DOHH2 (cell line): ENCODE measurements at regions not wholly inside any gene's neighbourhood (a gene's known extent, or its start where the extent isn't known, plus 50 kb on each side); places are given as distances from the start of the nearest gene placed in this dataset.

Experiments used
- H3F3A ChIP-seq: fragments of 200-600 bp; sonication (generic), shearing (Covaris generic); 2 replicates; pipeline ENCODE4 v1.6.0; 2016; ENCODE audit warnings: antibody characterized with exemption, mild to moderate bottlenecking; ENCODE audit not compliant: control insufficient read depth, insufficient read depth
- H3K27ac ChIP-seq: fragments of 200-600 bp; sonication (generic); 2 replicates; pipeline ENCODE4 v1.5.1; 2014; ENCODE audit warnings: low read depth, mild to moderate bottlenecking, low read length, moderate library complexity
- H3K27me3 ChIP-seq: fragments of 200-600 bp; sonication (generic); 2 replicates; pipeline ENCODE4 v1.6.1; 2014; ENCODE audit warnings: mild to moderate bottlenecking, low read length, mixed read lengths; ENCODE audit not compliant: control insufficient read depth
- H3K36me3 ChIP-seq: fragments of 200-600 bp; sonication (generic); 2 replicates; pipeline ENCODE4 v1.6.1; 2014; ENCODE audit warnings: mild to moderate bottlenecking, low read length, moderate library complexity, mixed read lengths; ENCODE audit not compliant: control insufficient read depth
- H3K4me1 ChIP-seq: fragments of 200-600 bp; sonication (generic); 2 replicates; pipeline ENCODE4 v1.6.1; 2014; ENCODE audit warnings: mild to moderate bottlenecking, low read length, mixed read lengths; ENCODE audit not compliant: control insufficient read depth
- H3K4me2 ChIP-seq: fragments of 200-600 bp; sonication (generic); 2 replicates; pipeline ENCODE4 v1.6.0; 2014; ENCODE audit warnings: mild to moderate bottlenecking, low read length, moderate library complexity
- H3K4me3 ChIP-seq: fragments of 200-600 bp; sonication (generic); 2 replicates; pipeline ENCODE4 v1.5.1; 2014; ENCODE audit warnings: mild to moderate bottlenecking, low read length, mixed read lengths
- H3K79me2 ChIP-seq: fragments of 200-600 bp; sonication (generic); 2 replicates; pipeline ENCODE4 v1.6.1; 2014; ENCODE audit warnings: mild to moderate bottlenecking, low read length, mixed read lengths; ENCODE audit not compliant: control insufficient read depth
- H3K9me2 ChIP-seq: fragments of 200-600 bp; sonication (generic); replicated peaks from 2 replicates; pipeline ENCODE4 v1.6.1; 2014; ENCODE audit warnings: mild to moderate bottlenecking, low read length, mixed read lengths; ENCODE audit not compliant: control insufficient read depth
- H3K9me3 ChIP-seq: fragments of 200-600 bp; sonication (generic); 2 replicates; pipeline ENCODE4 v1.6.1; 2014; ENCODE audit warnings: antibody characterized with exemption, low read length, mixed read lengths; ENCODE audit not compliant: control insufficient read depth, insufficient read depth
- H4K20me1 ChIP-seq: fragments of 200-600 bp; sonication (generic); 2 replicates; pipeline ENCODE4 v1.6.0; 2014; ENCODE audit warnings: low read depth, mild to moderate bottlenecking, antibody characterized with exemption, low read length, moderate library complexity; ENCODE audit not compliant: control insufficient read depth, insufficient read depth
- EZH2phosphoT487 ChIP-seq: fragments of 200-600 bp; sonication (generic); IDR thresholded peaks from 2 replicates; pipeline ENCODE4 v1.6.1; 2017; ENCODE audit warnings: borderline replicate concordance, mild to moderate bottlenecking, antibody characterized with exemption, low read length, moderate library complexity, mixed read lengths
- TF ChIP-seq, protein P1 (sequence below): fragments of 200-600 bp; sonication (generic); IDR thresholded peaks from one replicate; pipeline ENCODE4 v1.5.1; 2014; ENCODE audit warnings: antibody characterized with exemption, mild to moderate bottlenecking, low read depth, low read length; ENCODE audit not compliant: poor library complexity, severe bottlenecking

DNA sequence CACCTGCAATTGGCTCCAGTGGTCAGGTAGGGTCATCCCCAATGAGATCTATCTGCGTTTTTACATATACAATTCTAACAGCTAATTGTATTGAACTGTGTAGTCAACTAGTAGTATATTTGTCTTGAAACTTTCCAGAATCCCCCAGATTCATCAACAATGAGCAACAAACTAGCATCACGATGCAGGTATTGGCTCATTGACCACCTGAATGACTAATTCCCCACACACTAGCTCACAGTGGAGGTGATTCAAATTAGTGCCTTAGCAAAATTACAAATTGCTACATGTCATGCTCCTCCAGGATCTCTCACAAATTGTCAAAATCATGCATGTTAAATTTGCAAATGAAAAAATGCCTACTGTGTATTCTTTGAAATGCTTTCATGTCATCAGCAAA lies 62.8 kb upstream of the MPHOSPH6 start:
- no peaks in the 10 kb centered on the region for H3K79me2 ChIP-seq
- no peaks in the 10 kb centered on the region for H3F3A ChIP-seq
- H3K27me3 ChIP-seq = peaks cover 2% of the 10 kb centered on the region; the same call in 1 of the 2 replicates
- no peaks in the 10 kb centered on the region for H3K36me3 ChIP-seq
- no peaks in the 10 kb centered on the region for H4K20me1 ChIP-seq
- no peak overlapping the region for H3K27ac ChIP-seq
- no peak overlapping the region for H3K4me2 ChIP-seq
- H3K4me1 ChIP-seq = no peaks in the 10 kb centered on the region
- H3K4me3 ChIP-seq = no peak overlapping the region
- no peaks in the 10 kb centered on the region for H3K9me2 ChIP-seq
- TF ChIP-seq EZH2phosphoT487 = no peak
- TF ChIP-seq, protein P1, sequence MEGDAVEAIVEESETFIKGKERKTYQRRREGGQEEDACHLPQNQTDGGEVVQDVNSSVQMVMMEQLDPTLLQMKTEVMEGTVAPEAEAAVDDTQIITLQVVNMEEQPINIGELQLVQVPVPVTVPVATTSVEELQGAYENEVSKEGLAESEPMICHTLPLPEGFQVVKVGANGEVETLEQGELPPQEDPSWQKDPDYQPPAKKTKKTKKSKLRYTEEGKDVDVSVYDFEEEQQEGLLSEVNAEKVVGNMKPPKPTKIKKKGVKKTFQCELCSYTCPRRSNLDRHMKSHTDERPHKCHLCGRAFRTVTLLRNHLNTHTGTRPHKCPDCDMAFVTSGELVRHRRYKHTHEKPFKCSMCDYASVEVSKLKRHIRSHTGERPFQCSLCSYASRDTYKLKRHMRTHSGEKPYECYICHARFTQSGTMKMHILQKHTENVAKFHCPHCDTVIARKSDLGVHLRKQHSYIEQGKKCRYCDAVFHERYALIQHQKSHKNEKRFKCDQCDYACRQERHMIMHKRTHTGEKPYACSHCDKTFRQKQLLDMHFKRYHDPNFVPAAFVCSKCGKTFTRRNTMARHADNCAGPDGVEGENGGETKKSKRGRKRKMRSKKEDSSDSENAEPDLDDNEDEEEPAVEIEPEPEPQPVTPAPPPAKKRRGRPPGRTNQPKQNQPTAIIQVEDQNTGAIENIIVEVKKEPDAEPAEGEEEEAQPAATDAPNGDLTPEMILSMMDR = no peak
- no peaks in the 10 kb centered on the region for H3K9me3 ChIP-seq

DNA sequence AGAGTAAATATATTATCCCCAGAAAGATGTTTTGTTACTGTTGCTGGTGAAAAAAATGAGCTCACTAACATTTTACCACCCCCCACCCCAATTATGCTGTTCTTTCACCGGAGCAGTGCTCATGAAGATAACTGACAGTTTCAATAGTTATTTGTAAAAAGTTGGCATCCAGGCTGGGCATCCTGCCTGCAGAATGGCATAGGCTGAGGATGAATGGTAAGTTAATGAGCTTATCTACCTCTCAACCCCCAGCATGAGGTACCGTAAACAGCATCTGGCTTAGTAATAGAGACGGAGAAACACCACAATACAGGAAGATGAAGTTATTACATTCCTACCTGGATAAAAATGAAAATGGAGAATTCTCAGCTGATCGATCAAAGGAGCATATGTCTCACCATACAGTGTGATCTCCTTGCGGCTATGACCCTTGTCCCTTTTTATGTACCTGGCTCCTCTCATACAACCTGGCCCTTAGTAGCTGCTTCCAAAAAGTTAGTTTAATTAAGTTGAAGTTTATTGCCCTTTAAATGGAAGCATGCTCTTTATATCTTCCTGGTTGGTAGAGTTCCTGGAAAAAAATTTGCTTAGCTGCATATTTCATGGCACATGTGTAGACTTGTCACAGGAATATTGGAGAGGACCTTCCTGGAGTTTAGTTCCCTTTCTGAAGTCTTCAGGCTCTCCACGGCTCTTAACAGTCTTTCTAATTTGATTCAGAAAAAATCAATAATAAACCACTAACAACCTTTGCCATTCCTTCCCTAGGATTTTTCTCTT lies 61.2 kb upstream of the MPHOSPH6 start:
- TF ChIP-seq, protein P1 = no peak
- no peak for TF ChIP-seq EZH2phosphoT487
- Histone ChIP-seq H3K9me3 (no peaks in the 10 kb centered on the region), H3K9me2 (no peaks in the 10 kb centered on the region), H3K27me3 (no peaks in the 10 kb centered on the region), H3F3A (no peaks in the 10 kb centered on the region), H3K4me3 (no peak overlapping the region), H3K27ac (no peak overlapping the region), H3K4me2 (no peak overlapping the region), H3K79me2 (no peaks in the 10 kb centered on the region), H3K36me3 (no peaks in the 10 kb centered on the region), H3K4me1 (no peaks in the 10 kb centered on the region), H4K20me1 (no peaks in the 10 kb centered on the region)

DNA sequence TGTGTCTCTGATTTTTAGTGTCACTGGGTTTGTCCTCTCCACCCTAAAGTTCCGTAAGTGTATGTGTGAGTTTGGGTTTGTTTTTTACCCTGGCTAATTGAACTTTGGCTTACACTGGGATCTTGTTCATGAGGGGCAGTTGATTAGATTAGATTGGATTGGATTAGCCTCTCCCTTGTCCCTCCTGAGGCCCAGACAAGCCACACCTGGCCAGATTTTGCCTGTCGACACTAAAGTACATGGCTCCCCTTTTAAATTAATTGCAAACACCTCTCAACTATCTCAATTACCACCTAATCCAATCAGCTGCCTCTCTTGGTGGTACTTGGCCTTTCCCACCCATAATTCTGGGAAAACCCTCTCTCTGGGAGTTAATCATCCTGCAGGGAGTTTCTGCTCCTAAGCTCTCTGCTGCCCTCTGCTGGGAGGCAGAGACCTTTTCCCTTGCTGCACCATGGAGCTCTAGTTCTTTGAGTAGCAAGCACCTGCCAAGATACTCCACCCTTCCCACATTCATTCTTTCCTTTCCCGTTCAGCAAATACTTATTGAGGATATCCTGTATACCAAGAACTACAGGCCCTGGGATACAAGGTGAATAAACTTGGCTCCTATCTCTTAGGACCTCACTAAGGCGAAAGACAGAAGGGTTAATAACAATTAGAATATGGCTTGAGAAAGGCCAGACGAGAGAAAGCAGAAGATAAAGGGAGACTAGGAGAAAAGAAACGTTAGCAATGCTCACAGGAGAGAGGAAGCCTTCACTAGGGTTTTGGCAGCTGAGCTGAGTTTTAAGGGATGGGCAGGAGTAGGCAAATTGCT lies 60.0 kb upstream of the MPHOSPH6 start:
- H3K4me3 ChIP-seq = no peak overlapping the region

More for the DNA sequence above, 60.0 kb upstream of the MPHOSPH6 start:
- Histone ChIP-seq H3K79me2 (no peaks in the 10 kb centered on the region), H3K4me2 (no peak overlapping the region), H3K36me3 (no peaks in the 10 kb centered on the region), H3K27me3 (no peaks in the 10 kb centered on the region), H4K20me1 (no peaks in the 10 kb centered on the region), H3K4me1 (no peaks in the 10 kb centered on the region), H3K27ac (no peak overlapping the region), H3K9me3 (no peaks in the 10 kb centered on the region), H3K9me2 (no peaks in the 10 kb centered on the region), H3F3A (no peaks in the 10 kb centered on the region)
- TF ChIP-seq EZH2phosphoT487 = no peak
- TF ChIP-seq, protein P1 = peak; percentile 95
